IMR-90 (cell line): ENCODE measurements at regions not wholly inside any gene's neighbourhood (a gene's known extent, or its start where the extent isn't known, plus 50 kb on each side); places are given as distances from the start of the nearest gene placed in this dataset.

Experiments
- ATAC-seq: fragments of 200-7000 bp; cut with Tn5 transposase; 2 replicates; pipeline ENCODE4 v1.9.1; 2020; ENCODE audit warnings: low read depth, mild to moderate bottlenecking, moderate library complexity
- BruUV-seq: library from RNA; stranded (reverse); fragments of 400-500 nt; replicated peaks from 2 replicates; lab custom pipeline; 2021; lab: Mats Ljungman, UMichigan
- CTCF ChIA-PET: fragments of 300-600 bp; formaldehyde crosslinking; extraction: SDS; loops from one replicate; lab custom pipeline; 2021; ENCODE audit warnings: antibody characterized with exemption; lab: Yijun Ruan, JAX
- POLR2A ChIA-PET: fragments of 300-600 bp; sonication (Branson Sonifier 250); formaldehyde crosslinking; loops from one replicate; lab custom pipeline; 2022; ENCODE audit warnings: antibody characterized with exemption; ENCODE audit not compliant: unreplicated experiment; lab: Charles Lee
- DNase-seq: peaks from one replicate; pipeline ENCODE4 v3.0.0; 2013
- H2AFZ ChIP-seq: replicated peaks from 2 replicates; pipeline ENCODE3; 2013; ENCODE audit warnings: low read length, mild to moderate bottlenecking; ENCODE audit not compliant: poor library complexity
- H2AK5ac ChIP-seq: 2 replicates; pipeline ENCODE4 v1.6.1; 2013; ENCODE audit warnings: low read depth, low read length, inconsistent platforms
- H2AK9ac ChIP-seq: replicated peaks from 2 replicates; pipeline ENCODE3; 2013; ENCODE audit warnings: mild to moderate bottlenecking, low read depth, low read length, moderate library complexity; ENCODE audit not compliant: poor library complexity
- H2BK120ac ChIP-seq: 2 replicates; pipeline ENCODE4 v1.6.1; 2013; ENCODE audit warnings: low read depth, low read length, inconsistent platforms
- H2BK15ac ChIP-seq: 3 replicates; pipeline ENCODE4 v1.6.1; 2013; ENCODE audit warnings: low read depth, low read length, inconsistent platforms
- H2BK20ac ChIP-seq: 2 replicates; pipeline ENCODE4 v1.6.1; 2013; ENCODE audit warnings: low read depth, mild to moderate bottlenecking, inconsistent platforms, low read length, moderate library complexity
- H2BK5ac ChIP-seq: 2 replicates; pipeline ENCODE4 v1.6.1; 2013; ENCODE audit warnings: mild to moderate bottlenecking, low read depth, low read length, inconsistent platforms; ENCODE audit not compliant: poor library complexity, severe bottlenecking
- H3K14ac ChIP-seq: replicated peaks from 2 replicates; pipeline ENCODE4 v1.6.1; 2013; ENCODE audit warnings: low read depth, low read length, inconsistent platforms
- H3K18ac ChIP-seq: 2 replicates; pipeline ENCODE4 v1.6.1; 2013; ENCODE audit warnings: low read depth, low read length, control low read depth
- H3K23ac ChIP-seq: 2 replicates; pipeline ENCODE4 v1.6.1; 2013; ENCODE audit warnings: low read depth, low read length, inconsistent platforms
- H3K27ac ChIP-seq: 2 replicates; pipeline ENCODE4 v1.5.1; 2013; ENCODE audit warnings: mild to moderate bottlenecking, control low read depth, low read length; ENCODE audit not compliant: insufficient read depth
- H3K27me3 ChIP-seq: 2 replicates; pipeline ENCODE4 v1.6.1; 2013; ENCODE audit warnings: low read length; ENCODE audit not compliant: control insufficient read depth, insufficient read depth
- H3K36me3 ChIP-seq: 2 replicates; pipeline ENCODE4 v1.6.1; 2013; ENCODE audit warnings: low read length, mixed read lengths; ENCODE audit not compliant: control insufficient read depth, insufficient read depth
- H3K4ac ChIP-seq: 2 replicates; pipeline ENCODE4 v1.6.1; 2013; ENCODE audit warnings: low read depth, low read length, inconsistent platforms
- H3K4me1 ChIP-seq: 2 replicates; pipeline ENCODE4 v1.6.1; 2013; ENCODE audit warnings: low read length, mixed read lengths; ENCODE audit not compliant: control insufficient read depth, insufficient read depth
- H3K4me2 ChIP-seq: 2 replicates; pipeline ENCODE4 v1.6.1; 2013; ENCODE audit warnings: low read depth, mild to moderate bottlenecking, control low read depth, low read length, moderate library complexity
- H3K4me3 ChIP-seq: 2 replicates; pipeline ENCODE4 v1.5.1; 2013; ENCODE audit warnings: low read depth, mild to moderate bottlenecking, control low read depth, low read length, moderate library complexity; ENCODE audit not compliant: insufficient read depth
- H3K56ac ChIP-seq: 2 replicates; pipeline ENCODE4 v1.6.1; 2013; ENCODE audit warnings: low read length, inconsistent platforms; ENCODE audit not compliant: insufficient read depth; ENCODE audit errors: extremely low read depth
- H3K79me1 ChIP-seq, 2 experiments: 2 replicates each; pipeline ENCODE4 v1.6.1; 2013; ENCODE audit warnings: low read length in 2 of 2, inconsistent platforms in 1 of 2, low read depth in 1 of 2
- H3K9ac ChIP-seq: 2 replicates; pipeline ENCODE4 v1.6.1; 2013; ENCODE audit warnings: low read depth, low read length, control low read depth
- H3K9me1 ChIP-seq: 2 replicates; pipeline ENCODE4 v1.6.1; 2013; ENCODE audit warnings: low read length, inconsistent platforms; ENCODE audit not compliant: insufficient read depth
- H3K9me3 ChIP-seq: 2 replicates; pipeline ENCODE4 v1.6.1; 2013; ENCODE audit warnings: low read length; ENCODE audit not compliant: control insufficient read depth, insufficient read depth
- H4K20me1 ChIP-seq: 2 replicates; pipeline ENCODE4 v1.6.1; 2013; ENCODE audit warnings: low read length, inconsistent platforms; ENCODE audit not compliant: insufficient read depth
- H4K5ac ChIP-seq: 2 replicates; pipeline ENCODE4 v1.6.1; 2013; ENCODE audit warnings: mild to moderate bottlenecking, low read depth, low read length, control low read depth
- H4K8ac ChIP-seq, 2 experiments: 2 replicates each; pipeline ENCODE4 v1.6.1; 2013; ENCODE audit warnings: low read depth in 2 of 2, low read length in 2 of 2, control low read depth in 1 of 2, inconsistent platforms in 1 of 2
- H4K91ac ChIP-seq: 2 replicates; pipeline ENCODE4 v1.6.1; 2013; ENCODE audit warnings: low read depth, low read length, inconsistent platforms; ENCODE audit not compliant: insufficient read depth
- ELK1 ChIP-seq: fragments of 150-350 bp; IDR thresholded peaks from 2 replicates; pipeline ENCODE4 v1.6.1; 2016; ENCODE audit warnings: low read depth, mild to moderate bottlenecking, low read length, moderate library complexity, borderline replicate concordance
- MXI1 ChIP-seq: IDR thresholded peaks from 2 replicates; pipeline ENCODE4 v1.6.1; 2012; ENCODE audit warnings: low read depth, mild to moderate bottlenecking, low read length, moderate library complexity, borderline replicate concordance
- NFE2L2 ChIP-seq: fragments of 150-350 bp; IDR thresholded peaks from 2 replicates; pipeline ENCODE4 v1.6.1; 2016; ENCODE audit warnings: low read depth, mild to moderate bottlenecking, low read length
- RAD21 ChIP-seq: IDR thresholded peaks from 2 replicates; pipeline ENCODE4 v1.6.1; 2012; ENCODE audit warnings: low read length, improper control_type of control experiment
- SMC3 ChIP-seq: fragments of 150-350 bp; IDR thresholded peaks from 2 replicates; pipeline ENCODE4 v1.6.1; 2016; ENCODE audit warnings: low read depth, mild to moderate bottlenecking, antibody characterized with exemption, low read length, moderate library complexity
- USF2 ChIP-seq: fragments of 150-350 bp; IDR thresholded peaks from 2 replicates; pipeline ENCODE4 v1.6.1; 2017; ENCODE audit warnings: mild to moderate bottlenecking, antibody characterized with exemption, low read length, low read depth
- WGBS, 2 experiments: methylation state at CpG; one replicate each; pipeline versions ENCODE4 v1.1.5 to v1.1.7; 2013; ENCODE audit warnings: missing lambda C conversion rate in 2 of 2; ENCODE audit not compliant: insufficient read length in 1 of 2; ENCODE audit errors: extremely low coverage in 2 of 2; 5-methylcytosine and 5-hydroxymethylcytosine counted together
- dilution Hi-C: fragments of 300-500 bp; cut with HindIII; formaldehyde crosslinking; loops from one replicate; pipeline ENCODE4 v1.14.3; 2018; ENCODE audit warnings: low sequenced_read_pairs; ENCODE audit not compliant: unreplicated experiment
- in situ Hi-C: fragments of 300-500 bp; cut with MboI; formaldehyde crosslinking; loops from 3 replicates; pipeline ENCODE4 v1.14.3; 2019; ENCODE audit warnings: low sequenced_read_pairs, inconsistent platforms, mixed read lengths
- intact Hi-C: fragments of 100-400 bp; cut with micrococcal nuclease; formaldehyde crosslinking; loops from 2 replicates; pipeline ENCODE4 v1.10.0; 2022

DNA sequence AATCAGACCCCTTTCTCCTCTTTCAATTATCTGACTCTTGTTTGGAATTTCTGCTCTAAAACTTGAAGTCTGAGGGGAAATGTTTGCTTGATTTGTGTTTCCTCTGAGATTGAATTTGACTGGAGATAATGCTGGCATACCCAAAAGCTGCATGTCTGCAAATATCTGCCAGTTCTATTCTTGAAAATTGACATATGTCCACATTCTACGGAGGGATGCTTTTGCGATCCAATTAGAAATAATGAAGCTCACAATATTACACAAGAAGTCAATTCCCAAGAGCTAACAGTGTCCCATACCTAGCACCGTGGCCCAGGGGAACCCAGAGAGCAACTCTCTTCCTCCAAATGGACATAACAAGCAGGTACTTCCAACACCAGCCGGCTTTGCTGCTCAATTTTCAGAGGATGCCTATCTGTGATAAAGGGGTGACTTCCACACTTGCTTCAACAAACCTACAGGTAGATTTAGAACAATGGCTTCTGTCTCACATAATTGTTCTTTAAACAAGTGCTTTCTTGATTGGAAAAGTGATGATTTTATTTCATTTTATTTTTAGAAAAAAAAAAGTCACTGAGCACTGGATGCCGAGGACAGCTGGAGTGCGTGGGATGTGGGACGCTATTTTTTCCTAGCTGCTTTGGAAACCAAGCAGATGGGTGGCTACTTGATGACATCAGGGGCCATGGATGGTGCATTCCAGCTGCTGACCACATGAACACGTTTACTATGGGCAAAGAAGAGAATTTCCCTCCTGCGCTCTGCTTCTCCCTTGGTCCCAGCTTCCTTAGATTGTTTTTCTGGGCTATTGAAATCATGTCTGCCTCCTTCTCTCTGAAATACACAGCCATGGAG is 488.9 kb downstream of the RNF144A start:
- WGBS, 2 experiments: 50% methylated on average over 2 of the region's 9 CpGs; no CpG with 5 or more reads in 1 of the 2 experiments

More for the DNA sequence above, 488.9 kb downstream of the RNF144A start:
- TF ChIP-seq RAD21 (no peak), NFE2L2 (no peak), USF2 (no peak), ELK1 (no peak), SMC3 (no peak), MXI1 (no peak)
- no peaks in the 10 kb centered on the region for H3K79me1 ChIP-seq
- H3K36me3 ChIP-seq: no peaks in the 10 kb centered on the region
- no peak overlapping the region for H2AK9ac ChIP-seq
- no peak overlapping the region for H3K56ac ChIP-seq
- no peaks in the 10 kb centered on the region for H3K9me3 ChIP-seq
- no peak overlapping the region for H3K9ac ChIP-seq
- H2AK5ac ChIP-seq: no peak overlapping the region
- H3K27me3 ChIP-seq: no peaks in the 10 kb centered on the region
- BruUV-seq: no TSS peak
- H4K5ac ChIP-seq: no peak overlapping the region
- H3K27ac ChIP-seq: no peak overlapping the region
- in situ Hi-C loops (no loop called here), dilution Hi-C loops (no loop called here), intact Hi-C loops (no loop called here)
- ATAC-seq (no peak), DNase-seq (no peak)
- no peak overlapping the region for H2BK20ac ChIP-seq
- no peak overlapping the region for H2AFZ ChIP-seq
- POLR2A ChIA-PET: no interaction called here
- no peak overlapping the region for H4K91ac ChIP-seq
- CTCF ChIA-PET: interaction anchor here (0.6 to 1.1 kb wide), 2 partner anchors 21 to 1287 kb away, joined by 3 read pairs; no protein-coding TSS in a partner anchor
- no peak overlapping the region for H3K4me2 ChIP-seq
- no peak overlapping the region for H2BK15ac ChIP-seq
- no peaks in the 10 kb centered on the region for H3K4me1 ChIP-seq
- H3K9me1 ChIP-seq: no peaks in the 10 kb centered on the region
- H3K4me3 ChIP-seq: no peak overlapping the region
- H3K14ac ChIP-seq: no peak overlapping the region
- H3K18ac ChIP-seq: no peak overlapping the region
- no peak overlapping the region for H3K23ac ChIP-seq
- H2BK120ac ChIP-seq: no peak overlapping the region
- H4K20me1 ChIP-seq: no peaks in the 10 kb centered on the region
- no peak overlapping the region for H2BK5ac ChIP-seq
- H4K8ac ChIP-seq: no peak overlapping the region
- no peak overlapping the region for H3K4ac ChIP-seq
